SK-N-SH treated with all-trans-retinoic acid at 6 μM for 48 hours (cell line): ENCODE measurements at regions not wholly inside any gene's neighbourhood (a gene's known extent, or its start where the extent isn't known, plus 50 kb on each side); places are given as distances from the start of the nearest gene placed in this dataset.

ENCODE experiments used
- ATAC-seq: fragments of 200-7000 bp; cut with Tn5 transposase; 3 replicates; pipeline ENCODE4 v1.9.1; 2020; ENCODE audit warnings: mild to moderate bottlenecking, moderate library complexity
- BACH2 ChIP-seq: fragments of 250-450 bp; sonication (Bioruptor Pico); IDR thresholded peaks from 2 replicates; pipeline ENCODE4 v1.9.0; 2021; ENCODE audit warnings: mild to moderate bottlenecking, borderline replicate concordance
- CSDC2 ChIP-seq: fragments of 250-450 bp; sonication (Bioruptor Pico); IDR thresholded peaks from 2 replicates; pipeline ENCODE4 v1.5.0; 2020; ENCODE audit warnings: mild to moderate bottlenecking, moderate library complexity
- ESRRG ChIP-seq: fragments of 250-450 bp; sonication (Bioruptor Pico); IDR thresholded peaks from 2 replicates; pipeline ENCODE4 v1.6.1; 2021; ENCODE audit warnings: mild to moderate bottlenecking
- GLIS3 ChIP-seq: fragments of 250-450 bp; sonication (Bioruptor Pico); IDR thresholded peaks from 2 replicates; pipeline ENCODE4 v1.5.0; 2020; ENCODE audit warnings: mild to moderate bottlenecking, moderate library complexity
- OSR1 ChIP-seq: fragments of 250-450 bp; sonication (Bioruptor Pico); IDR thresholded peaks from 2 replicates; pipeline ENCODE4 v1.8.0; 2022; ENCODE audit warnings: moderate library complexity, mild to moderate bottlenecking, inconsistent platforms
- PPARA ChIP-seq: fragments of 250-450 bp; sonication (Bioruptor Pico); IDR thresholded peaks from 2 replicates; pipeline ENCODE4 v1.5.0; 2020; ENCODE audit warnings: mild to moderate bottlenecking, borderline replicate concordance
- RARB ChIP-seq: fragments of 250-450 bp; sonication (Bioruptor Pico); IDR thresholded peaks from 2 replicates; pipeline ENCODE4 v1.8.0; 2021; ENCODE audit warnings: mild to moderate bottlenecking, moderate library complexity
- SNAI2 ChIP-seq: fragments of 250-450 bp; sonication (Bioruptor Pico); IDR thresholded peaks from 2 replicates; pipeline ENCODE4 v1.5.0; 2020; ENCODE audit warnings: mild to moderate bottlenecking, moderate library complexity
- TOX ChIP-seq: fragments of 250-450 bp; sonication (Bioruptor Pico); IDR thresholded peaks from 2 replicates; pipeline ENCODE4 v1.8.0; 2021; ENCODE audit warnings: mild to moderate bottlenecking, moderate library complexity, borderline replicate concordance
- ZFP3 ChIP-seq: fragments of 250-450 bp; sonication (Bioruptor Pico); IDR thresholded peaks from 2 replicates; pipeline ENCODE4 v1.5.0; 2020; ENCODE audit warnings: mild to moderate bottlenecking, moderate library complexity
- ZFP30 ChIP-seq: fragments of 450-650 bp; formaldehyde crosslinking; IDR thresholded peaks from 2 replicates; pipeline ENCODE4 v1.5.0; 2022; ENCODE audit warnings: mild to moderate bottlenecking, moderate library complexity
- ZNF565 ChIP-seq: fragments of 450-650 bp; formaldehyde crosslinking; conservative IDR thresholded peaks from 2 replicates; pipeline ENCODE4 v1.5.0; 2020; ENCODE audit warnings: low read depth, mild to moderate bottlenecking, moderate library complexity
- ZNF70 ChIP-seq: fragments of 450-650 bp; formaldehyde crosslinking; IDR thresholded peaks from 2 replicates; pipeline ENCODE4 v1.5.0; 2020; ENCODE audit warnings: mild to moderate bottlenecking, moderate library complexity
- ZNF8 ChIP-seq: fragments of 450-650 bp; formaldehyde crosslinking; IDR thresholded peaks from 2 replicates; pipeline ENCODE4 v1.5.0; 2020; ENCODE audit warnings: mild to moderate bottlenecking, moderate library complexity
- TF ChIP-seq, protein P1 (sequence below): fragments of 250-450 bp; sonication (Bioruptor Pico); IDR thresholded peaks from 2 replicates; pipeline ENCODE4 v1.8.0; 2020; ENCODE audit warnings: mild to moderate bottlenecking, moderate library complexity, borderline replicate concordance
- TF ChIP-seq, protein P2 (sequence below): fragments of 250-450 bp; sonication (Bioruptor Pico); IDR thresholded peaks from 2 replicates; pipeline ENCODE4 v1.5.0; 2020; ENCODE audit warnings: mild to moderate bottlenecking, moderate library complexity
- TF ChIP-seq, protein P3 (sequence below): fragments of 250-450 bp; sonication (Bioruptor Pico); IDR thresholded peaks from 2 replicates; pipeline ENCODE4 v1.5.1; 2020; ENCODE audit warnings: low read depth, mild to moderate bottlenecking, moderate library complexity
- TF ChIP-seq, protein P4 (sequence below): fragments of 250-450 bp; sonication (Bioruptor Pico); IDR thresholded peaks from 2 replicates; pipeline ENCODE4 v1.5.1; 2021; ENCODE audit warnings: mild to moderate bottlenecking, moderate library complexity
- TF ChIP-seq, protein P5 (sequence below): fragments of 250-450 bp; sonication (Bioruptor Pico); IDR thresholded peaks from 2 replicates; pipeline ENCODE4 v1.8.0; 2021; ENCODE audit warnings: low read depth, mild to moderate bottlenecking, moderate library complexity, borderline replicate concordance

DNA sequence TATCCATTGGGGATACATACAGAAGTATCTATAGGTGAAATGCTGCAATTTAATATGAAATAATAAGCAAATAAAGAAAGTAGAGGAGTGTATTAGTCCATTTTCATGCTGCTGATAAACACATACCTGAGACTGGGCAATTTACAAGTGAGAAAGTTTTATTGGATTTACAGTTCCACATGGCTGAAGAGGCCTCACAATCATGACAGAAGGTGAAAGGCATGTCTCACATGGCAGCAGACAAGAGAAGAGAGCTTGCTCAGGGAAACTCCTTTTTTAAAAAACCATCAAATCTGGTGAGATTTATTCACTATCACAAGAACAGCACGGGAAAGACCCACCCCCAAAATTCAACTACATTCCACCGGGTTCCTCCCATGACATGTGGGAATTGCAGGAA, 82.8 kb upstream of the TRIM24 start:
- ATAC-seq, result no peak
- TF ChIP-seq, protein P1, sequence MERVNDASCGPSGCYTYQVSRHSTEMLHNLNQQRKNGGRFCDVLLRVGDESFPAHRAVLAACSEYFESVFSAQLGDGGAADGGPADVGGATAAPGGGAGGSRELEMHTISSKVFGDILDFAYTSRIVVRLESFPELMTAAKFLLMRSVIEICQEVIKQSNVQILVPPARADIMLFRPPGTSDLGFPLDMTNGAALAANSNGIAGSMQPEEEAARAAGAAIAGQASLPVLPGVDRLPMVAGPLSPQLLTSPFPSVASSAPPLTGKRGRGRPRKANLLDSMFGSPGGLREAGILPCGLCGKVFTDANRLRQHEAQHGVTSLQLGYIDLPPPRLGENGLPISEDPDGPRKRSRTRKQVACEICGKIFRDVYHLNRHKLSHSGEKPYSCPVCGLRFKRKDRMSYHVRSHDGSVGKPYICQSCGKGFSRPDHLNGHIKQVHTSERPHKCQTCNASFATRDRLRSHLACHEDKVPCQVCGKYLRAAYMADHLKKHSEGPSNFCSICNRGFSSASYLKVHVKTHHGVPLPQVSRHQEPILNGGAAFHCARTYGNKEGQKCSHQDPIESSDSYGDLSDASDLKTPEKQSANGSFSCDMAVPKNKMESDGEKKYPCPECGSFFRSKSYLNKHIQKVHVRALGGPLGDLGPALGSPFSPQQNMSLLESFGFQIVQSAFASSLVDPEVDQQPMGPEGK (CRISPR knock-in tag), result no peak
- TF ChIP-seq, protein P2, sequence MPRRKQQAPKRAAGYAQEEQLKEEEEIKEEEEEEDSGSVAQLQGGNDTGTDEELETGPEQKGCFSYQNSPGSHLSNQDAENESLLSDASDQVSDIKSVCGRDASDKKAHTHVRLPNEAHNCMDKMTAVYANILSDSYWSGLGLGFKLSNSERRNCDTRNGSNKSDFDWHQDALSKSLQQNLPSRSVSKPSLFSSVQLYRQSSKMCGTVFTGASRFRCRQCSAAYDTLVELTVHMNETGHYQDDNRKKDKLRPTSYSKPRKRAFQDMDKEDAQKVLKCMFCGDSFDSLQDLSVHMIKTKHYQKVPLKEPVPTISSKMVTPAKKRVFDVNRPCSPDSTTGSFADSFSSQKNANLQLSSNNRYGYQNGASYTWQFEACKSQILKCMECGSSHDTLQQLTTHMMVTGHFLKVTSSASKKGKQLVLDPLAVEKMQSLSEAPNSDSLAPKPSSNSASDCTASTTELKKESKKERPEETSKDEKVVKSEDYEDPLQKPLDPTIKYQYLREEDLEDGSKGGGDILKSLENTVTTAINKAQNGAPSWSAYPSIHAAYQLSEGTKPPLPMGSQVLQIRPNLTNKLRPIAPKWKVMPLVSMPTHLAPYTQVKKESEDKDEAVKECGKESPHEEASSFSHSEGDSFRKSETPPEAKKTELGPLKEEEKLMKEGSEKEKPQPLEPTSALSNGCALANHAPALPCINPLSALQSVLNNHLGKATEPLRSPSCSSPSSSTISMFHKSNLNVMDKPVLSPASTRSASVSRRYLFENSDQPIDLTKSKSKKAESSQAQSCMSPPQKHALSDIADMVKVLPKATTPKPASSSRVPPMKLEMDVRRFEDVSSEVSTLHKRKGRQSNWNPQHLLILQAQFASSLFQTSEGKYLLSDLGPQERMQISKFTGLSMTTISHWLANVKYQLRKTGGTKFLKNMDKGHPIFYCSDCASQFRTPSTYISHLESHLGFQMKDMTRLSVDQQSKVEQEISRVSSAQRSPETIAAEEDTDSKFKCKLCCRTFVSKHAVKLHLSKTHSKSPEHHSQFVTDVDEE, result no peak
- no peak for TF ChIP-seq CSDC2 (CRISPR knock-in tag)
- no peak for TF ChIP-seq ZNF565
- no peak for TF ChIP-seq PPARA
- TF ChIP-seq SNAI2 (CRISPR knock-in tag), result no peak
- no peak for TF ChIP-seq BACH2 (CRISPR knock-in tag)
- TF ChIP-seq ZNF70 (CRISPR knock-in tag), result no peak
- TF ChIP-seq ESRRG (CRISPR knock-in tag), result no peak
- TF ChIP-seq, protein P3, sequence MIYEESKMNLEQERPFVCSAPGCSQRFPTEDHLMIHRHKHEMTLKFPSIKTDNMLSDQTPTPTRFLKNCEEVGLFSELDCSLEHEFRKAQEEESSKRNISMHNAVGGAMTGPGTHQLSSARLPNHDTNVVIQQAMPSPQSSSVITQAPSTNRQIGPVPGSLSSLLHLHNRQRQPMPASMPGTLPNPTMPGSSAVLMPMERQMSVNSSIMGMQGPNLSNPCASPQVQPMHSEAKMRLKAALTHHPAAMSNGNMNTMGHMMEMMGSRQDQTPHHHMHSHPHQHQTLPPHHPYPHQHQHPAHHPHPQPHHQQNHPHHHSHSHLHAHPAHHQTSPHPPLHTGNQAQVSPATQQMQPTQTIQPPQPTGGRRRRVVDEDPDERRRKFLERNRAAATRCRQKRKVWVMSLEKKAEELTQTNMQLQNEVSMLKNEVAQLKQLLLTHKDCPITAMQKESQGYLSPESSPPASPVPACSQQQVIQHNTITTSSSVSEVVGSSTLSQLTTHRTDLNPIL (CRISPR knock-in tag), result no peak
- TF ChIP-seq OSR1 (CRISPR knock-in tag), result no peak
- TF ChIP-seq, protein P4, sequence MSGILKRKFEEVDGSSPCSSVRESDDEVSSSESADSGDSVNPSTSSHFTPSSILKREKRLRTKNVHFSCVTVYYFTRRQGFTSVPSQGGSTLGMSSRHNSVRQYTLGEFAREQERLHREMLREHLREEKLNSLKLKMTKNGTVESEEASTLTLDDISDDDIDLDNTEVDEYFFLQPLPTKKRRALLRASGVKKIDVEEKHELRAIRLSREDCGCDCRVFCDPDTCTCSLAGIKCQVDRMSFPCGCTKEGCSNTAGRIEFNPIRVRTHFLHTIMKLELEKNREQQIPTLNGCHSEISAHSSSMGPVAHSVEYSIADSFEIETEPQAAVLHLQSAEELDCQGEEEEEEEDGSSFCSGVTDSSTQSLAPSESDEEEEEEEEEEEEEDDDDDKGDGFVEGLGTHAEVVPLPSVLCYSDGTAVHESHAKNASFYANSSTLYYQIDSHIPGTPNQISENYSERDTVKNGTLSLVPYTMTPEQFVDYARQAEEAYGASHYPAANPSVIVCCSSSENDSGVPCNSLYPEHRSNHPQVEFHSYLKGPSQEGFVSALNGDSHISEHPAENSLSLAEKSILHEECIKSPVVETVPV (CRISPR knock-in tag), result no peak
- no peak for TF ChIP-seq ZNF8 (CRISPR knock-in tag)
- no peak for TF ChIP-seq GLIS3 (CRISPR knock-in tag)
- TF ChIP-seq TOX (CRISPR knock-in tag), result no peak
- TF ChIP-seq ZFP30 (CRISPR knock-in tag), result no peak
- TF ChIP-seq RARB (CRISPR knock-in tag), result no peak
- no peak for TF ChIP-seq ZFP3 (CRISPR knock-in tag)

DNA sequence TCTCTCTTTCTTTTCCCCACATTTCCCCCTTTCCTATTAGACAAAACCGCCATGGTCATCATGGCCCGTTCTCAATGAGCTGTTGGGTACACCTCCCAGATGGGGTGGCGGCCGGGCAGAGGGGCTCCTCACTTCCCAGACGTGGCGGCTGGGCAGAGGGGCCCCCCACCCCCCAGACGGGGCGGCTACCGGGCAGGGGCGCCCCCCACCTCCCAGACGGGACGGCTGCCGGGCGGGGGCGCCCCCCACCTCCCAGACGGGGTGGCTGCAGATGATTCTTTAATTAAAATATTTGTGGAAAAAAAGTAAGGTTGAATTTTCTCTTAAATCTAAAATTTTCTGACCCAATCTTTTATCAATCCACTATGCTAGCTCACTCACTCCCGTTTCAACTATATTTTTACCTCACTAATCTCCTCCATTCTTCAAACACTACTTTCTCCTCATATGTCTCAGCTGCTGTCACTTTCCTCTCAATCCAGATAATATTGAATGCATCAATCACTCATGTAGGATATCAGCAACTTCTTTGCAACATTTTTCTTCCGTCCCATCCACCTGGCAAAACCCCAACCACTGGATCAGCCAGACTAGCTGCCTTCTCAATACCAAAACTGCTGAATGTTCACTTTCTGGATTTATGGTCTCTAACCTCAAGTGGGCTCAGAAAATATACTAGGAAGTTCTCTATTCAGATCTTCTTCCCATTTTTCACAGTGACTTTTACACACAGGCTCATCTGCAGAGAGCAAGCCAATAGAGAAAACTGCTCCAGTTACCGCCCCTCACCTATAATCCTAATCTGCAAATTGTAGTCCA, 81.1 kb upstream of the TRIM24 start:
- no peak for ATAC-seq
- TF ChIP-seq BACH2 (CRISPR knock-in tag), result no peak
- TF ChIP-seq GLIS3 (CRISPR knock-in tag), result no peak
- TF ChIP-seq, protein P1 (CRISPR knock-in tag), result no peak
- TF ChIP-seq ZFP30 (CRISPR knock-in tag), result no peak
- TF ChIP-seq, protein P2, result no peak
- no peak for TF ChIP-seq ZNF565
- TF ChIP-seq SNAI2 (CRISPR knock-in tag), result no peak
- TF ChIP-seq, protein P5, sequence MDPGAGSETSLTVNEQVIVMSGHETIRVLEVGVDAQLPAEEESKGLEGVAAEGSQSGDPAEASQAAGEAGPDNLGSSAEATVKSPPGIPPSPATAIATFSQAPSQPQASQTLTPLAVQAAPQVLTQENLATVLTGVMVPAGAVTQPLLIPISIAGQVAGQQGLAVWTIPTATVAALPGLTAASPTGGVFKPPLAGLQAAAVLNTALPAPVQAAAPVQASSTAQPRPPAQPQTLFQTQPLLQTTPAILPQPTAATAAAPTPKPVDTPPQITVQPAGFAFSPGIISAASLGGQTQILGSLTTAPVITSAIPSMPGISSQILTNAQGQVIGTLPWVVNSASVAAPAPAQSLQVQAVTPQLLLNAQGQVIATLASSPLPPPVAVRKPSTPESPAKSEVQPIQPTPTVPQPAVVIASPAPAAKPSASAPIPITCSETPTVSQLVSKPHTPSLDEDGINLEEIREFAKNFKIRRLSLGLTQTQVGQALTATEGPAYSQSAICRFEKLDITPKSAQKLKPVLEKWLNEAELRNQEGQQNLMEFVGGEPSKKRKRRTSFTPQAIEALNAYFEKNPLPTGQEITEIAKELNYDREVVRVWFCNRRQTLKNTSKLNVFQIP (CRISPR knock-in tag), result no peak
- no peak for TF ChIP-seq ZFP3 (CRISPR knock-in tag)
- TF ChIP-seq RARB (CRISPR knock-in tag), result no peak
- TF ChIP-seq OSR1 (CRISPR knock-in tag), result no peak
